GM23338 (cell line): ENCODE measurements at regions not wholly inside any gene's neighbourhood (a gene's known extent, or its start where the extent isn't known, plus 50 kb on each side); places are given as distances from the start of the nearest gene placed in this dataset.

ENCODE experiments used
- CTCF ChIP-seq, 2 experiments: fragments of 200-600 bp in 1 of 2; sonication (generic) in 1 of 2; conservative IDR thresholded peaks; 2 replicates each; pipeline versions ENCODE4 v1.5.1 to v1.6.1; 2016 to 2017; ENCODE audit warnings: antibody characterized with exemption in 2 of 2, low read depth in 2 of 2, mild to moderate bottlenecking in 2 of 2, moderate library complexity in 1 of 2
- EZH2 ChIP-seq: fragments of 200-600 bp; sonication (generic); IDR thresholded peaks from one replicate; pipeline ENCODE4 v1.8.0; 2017; ENCODE audit warnings: antibody characterized with exemption, mild to moderate bottlenecking, low read depth; ENCODE audit not compliant: unreplicated experiment
- POLR2AphosphoS5 ChIP-seq: IDR thresholded peaks from 2 replicates; pipeline ENCODE4 v1.6.1; 2016; ENCODE audit warnings: antibody characterized with exemption, low read depth
- TF ChIP-seq, protein P1 (sequence below): IDR thresholded peaks from one replicate; pipeline ENCODE4 v1.6.1; 2018; ENCODE audit warnings: antibody characterized with exemption; ENCODE audit not compliant: unreplicated experiment

DNA sequence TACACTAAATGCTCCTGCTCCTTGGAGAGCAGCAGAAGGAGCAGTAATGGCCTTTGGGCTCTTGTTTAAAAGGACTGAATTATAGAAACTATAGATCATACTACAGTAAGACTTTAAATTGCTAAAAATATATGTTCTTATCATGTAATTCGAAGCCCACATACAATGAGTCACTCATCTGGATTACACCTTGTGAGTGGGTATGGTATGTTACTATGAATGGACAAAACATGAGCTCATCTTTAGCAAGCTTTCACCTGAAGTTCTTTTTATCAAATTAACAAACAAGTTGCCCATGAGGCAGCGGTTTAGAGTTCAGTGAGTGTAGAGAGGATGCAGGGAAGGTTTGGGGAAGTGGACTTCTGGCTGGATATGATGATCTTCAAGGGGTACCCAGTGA, 114.4 kb upstream of the CCN2 start:
- TF ChIP-seq CTCF (conservative IDR thresholded peaks at IDR 0.05; ENCODE audit: low read depth in 2 of 2) (no peak), EZH2 (no peak), POLR2AphosphoS5 (no peak)
- TF ChIP-seq, protein P1, sequence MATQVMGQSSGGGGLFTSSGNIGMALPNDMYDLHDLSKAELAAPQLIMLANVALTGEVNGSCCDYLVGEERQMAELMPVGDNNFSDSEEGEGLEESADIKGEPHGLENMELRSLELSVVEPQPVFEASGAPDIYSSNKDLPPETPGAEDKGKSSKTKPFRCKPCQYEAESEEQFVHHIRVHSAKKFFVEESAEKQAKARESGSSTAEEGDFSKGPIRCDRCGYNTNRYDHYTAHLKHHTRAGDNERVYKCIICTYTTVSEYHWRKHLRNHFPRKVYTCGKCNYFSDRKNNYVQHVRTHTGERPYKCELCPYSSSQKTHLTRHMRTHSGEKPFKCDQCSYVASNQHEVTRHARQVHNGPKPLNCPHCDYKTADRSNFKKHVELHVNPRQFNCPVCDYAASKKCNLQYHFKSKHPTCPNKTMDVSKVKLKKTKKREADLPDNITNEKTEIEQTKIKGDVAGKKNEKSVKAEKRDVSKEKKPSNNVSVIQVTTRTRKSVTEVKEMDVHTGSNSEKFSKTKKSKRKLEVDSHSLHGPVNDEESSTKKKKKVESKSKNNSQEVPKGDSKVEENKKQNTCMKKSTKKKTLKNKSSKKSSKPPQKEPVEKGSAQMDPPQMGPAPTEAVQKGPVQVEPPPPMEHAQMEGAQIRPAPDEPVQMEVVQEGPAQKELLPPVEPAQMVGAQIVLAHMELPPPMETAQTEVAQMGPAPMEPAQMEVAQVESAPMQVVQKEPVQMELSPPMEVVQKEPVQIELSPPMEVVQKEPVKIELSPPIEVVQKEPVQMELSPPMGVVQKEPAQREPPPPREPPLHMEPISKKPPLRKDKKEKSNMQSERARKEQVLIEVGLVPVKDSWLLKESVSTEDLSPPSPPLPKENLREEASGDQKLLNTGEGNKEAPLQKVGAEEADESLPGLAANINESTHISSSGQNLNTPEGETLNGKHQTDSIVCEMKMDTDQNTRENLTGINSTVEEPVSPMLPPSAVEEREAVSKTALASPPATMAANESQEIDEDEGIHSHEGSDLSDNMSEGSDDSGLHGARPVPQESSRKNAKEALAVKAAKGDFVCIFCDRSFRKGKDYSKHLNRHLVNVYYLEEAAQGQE = no peak
